ENCODE measurements at regions not wholly inside any gene's neighbourhood (a gene's known extent, or its start where the extent isn't known, plus 50 kb on each side); places are given as distances from the start of the nearest gene placed in this dataset.
"Not testable (repeated sequence)": the region's sequence is repeated elsewhere in the genome, so short reads cannot be mapped to it uniquely, and the experiment has no call there.

DNA sequence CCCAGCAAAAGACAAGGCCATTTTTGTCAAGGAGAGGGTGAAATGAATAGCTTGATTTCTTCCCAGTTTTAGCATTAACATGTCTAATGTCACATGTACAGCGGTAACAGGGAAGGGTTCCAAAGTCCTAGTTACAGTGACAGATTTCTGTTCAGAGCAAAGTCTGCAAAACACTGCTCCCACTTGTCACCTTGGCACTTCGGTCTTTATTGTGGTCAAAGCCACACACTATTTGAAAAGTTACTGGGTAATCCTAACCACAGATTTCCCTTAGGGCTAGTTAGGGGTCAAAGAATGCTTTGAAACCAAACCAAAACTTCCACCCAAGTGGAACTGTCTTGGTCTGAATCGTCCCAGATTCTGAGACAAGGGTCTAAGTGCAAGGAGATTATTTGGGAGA, 455.6 kb downstream of the HS3ST3B1 start:
- DNase-seq, result no peak

DNA sequence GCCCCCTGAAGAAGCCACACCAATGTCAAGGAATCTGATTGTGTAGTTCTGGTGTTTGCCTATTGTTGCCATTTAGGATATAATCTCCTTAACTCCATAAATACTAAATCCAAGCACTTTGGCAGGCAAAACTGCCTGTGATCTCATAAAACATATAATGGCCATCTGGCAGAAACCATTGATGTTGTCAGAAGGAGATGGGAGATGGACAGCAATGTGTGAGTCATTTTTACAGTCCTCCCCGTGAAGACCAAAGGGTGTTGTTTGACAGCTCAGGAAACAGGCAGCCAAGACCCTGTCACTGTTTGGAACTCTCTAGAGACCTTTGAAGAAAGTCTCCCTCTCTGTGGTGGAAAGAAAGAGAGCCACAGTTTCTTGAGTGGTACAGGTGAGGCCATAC, 454.1 kb downstream of the HS3ST3B1 start:
- DNase-seq, result no peak

DNA sequence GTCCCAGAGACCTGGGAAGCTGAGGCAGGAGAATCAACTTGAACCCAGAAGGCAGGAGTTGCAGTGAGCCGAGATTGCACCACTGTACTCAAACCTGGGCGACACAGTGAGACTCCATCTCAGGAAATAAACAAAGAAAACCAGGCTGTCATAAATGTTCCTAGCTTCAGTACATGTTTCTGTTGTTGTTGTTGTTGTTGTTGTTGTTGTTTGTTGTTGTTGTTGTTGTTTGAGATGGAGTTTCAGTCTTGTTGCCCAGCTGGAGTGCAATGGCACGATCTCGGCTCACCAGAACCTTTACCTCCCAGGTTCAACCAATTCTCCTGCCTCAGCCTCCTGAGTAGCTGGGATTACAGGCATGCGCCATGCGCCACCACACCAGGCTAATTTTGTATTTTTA, 452.5 kb downstream of the HS3ST3B1 start:
- DNase-seq, result no peak

DNA sequence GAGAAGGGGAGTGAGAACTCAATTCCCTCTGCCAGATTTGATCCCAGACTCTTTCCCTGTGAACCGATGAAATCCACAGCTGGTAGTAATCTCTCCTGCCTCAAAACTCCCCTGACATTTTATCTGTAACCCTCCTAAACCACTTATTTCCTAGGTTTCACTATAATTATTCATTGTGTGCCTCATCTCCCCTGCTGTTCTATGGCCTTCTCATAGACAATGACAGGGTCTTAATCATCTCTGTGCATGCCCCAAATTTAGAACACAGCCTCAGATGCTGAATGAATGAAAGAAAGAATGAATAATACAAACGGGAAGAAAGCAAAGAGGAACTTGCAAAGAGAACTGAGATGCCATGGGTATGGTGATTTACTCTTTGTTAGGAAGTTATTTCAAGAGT, 451.1 kb downstream of the HS3ST3B1 start:
- no peak for DNase-seq

DNA sequence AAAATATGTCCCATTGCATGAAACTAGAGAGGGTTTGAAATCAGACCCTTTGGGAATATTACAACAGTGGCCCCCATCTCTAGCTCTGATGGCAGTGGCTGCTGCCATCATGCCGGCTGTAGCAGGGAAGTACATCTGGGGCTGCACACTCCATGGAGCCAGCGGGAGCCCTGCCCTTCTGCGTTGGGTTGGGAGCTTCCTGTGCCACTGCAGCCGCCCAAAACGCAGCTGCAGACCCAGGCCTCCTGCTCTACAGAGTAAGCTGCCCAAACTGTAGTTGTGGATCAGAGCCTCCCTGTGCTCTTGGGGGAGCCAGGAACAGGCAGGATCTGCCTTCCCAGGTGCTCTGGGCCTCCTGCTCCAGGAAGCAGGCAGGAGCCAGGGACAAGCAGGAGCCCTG, 450.0 kb downstream of the HS3ST3B1 start:
- no peak for DNase-seq

DNA sequence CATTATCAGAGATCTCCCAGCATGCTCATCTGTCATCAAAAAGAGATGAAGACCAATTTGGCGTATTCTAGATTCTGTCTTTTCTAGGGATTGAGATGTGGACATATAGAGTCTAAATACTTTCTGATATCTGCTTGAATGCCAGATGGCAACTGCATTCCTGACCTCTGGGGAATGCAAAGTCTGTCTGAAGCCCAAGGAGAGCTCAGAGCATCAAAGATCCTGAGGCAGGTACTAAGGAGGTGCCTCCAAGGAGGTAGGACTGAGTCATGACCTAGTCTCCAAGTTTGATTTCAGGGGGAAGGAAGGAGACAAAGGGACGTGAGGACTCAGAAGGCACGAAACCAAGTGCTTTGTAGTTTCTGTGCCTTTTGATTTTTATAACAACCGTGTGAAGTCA, 448.4 kb downstream of the HS3ST3B1 start:
- DNase-seq, result no peak

DNA sequence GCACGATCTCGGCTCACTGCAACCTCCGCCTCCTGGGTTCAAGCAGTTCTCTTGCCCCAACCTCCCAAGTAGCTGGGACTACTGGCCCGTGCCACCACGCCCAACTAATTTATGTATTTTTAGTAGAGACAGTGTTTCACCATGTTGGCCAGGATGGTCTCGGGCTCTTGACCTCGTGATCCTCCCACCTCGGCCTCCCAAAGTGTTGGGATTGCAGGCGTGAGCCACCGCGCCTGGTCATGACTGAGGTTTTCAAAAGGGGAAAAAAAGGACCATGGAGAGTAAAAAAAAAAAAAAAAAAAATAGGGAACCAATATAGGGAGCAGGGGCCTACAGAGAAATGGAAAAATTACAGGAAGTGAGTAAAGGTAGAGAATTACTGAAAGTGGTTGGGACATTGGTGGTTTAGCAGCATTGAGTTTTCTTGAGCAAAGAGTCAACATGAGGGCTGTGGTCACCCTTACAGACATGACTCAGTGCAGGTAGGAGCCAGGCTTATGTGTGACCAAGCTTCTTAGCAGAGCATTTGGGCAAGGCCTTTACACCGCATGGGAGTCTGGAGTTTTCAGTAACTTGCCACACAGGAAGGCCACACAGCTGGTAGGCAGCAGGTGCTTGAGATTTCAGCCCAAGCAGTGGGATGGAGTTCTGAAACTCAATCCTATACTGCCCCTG, 447.3 kb downstream of the HS3ST3B1 start:
- DNase-seq, result no peak

DNA sequence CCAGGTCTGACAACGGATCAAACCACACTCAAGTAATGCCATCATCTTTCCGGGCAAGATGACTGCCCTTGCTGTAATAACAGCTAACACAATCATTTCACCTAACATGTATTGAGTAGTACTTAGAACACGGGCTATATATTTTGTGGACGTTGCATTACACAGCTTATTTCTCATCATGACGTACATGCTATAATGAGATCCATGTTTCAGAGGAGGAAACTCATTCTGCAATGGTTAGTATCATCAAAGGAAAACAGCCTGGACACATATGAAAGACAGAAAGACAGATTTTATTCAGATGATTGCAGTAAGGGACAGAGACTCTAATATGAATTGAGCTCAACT, 446.7 kb downstream of the HS3ST3B1 start:
- DNase-seq, result no peak

DNA sequence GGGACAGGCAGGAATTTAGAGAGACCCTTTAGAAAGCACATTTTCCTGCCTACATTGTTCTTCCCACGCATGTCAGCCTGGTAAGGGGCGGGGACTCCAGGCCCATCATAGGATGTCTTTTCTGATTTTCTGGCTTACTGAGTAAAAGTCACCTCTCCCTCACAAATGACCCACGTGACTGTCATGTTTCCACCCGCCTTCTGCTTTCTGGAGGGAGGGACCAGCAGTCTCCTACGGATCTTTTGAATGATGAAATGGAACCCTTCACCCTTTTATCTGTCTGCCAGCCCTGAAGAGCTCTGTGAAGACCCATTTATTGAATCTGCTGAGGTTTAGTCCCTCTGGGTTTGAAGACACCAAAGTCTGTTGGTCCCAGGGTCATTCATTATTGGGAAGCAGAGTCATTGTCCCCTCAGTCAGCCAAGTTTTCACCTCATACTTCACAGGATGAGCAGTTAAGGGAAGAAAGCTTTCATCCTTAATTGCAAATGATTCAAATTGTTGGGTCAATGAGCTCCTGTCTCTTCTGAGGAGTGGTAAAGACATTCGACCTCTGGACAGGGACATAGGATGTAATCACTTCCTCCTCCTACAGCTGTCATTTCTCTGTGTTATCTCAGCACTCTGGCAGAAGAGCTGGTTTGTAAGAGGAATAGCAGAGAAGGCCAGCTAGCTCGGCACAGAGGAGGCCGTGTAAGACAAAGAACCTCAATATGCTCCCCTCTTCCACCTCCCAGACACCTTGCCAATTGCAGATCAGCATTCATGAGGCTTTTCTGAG, 446.1 kb downstream of the HS3ST3B1 start:
- DNase-seq, result no peak

DNA sequence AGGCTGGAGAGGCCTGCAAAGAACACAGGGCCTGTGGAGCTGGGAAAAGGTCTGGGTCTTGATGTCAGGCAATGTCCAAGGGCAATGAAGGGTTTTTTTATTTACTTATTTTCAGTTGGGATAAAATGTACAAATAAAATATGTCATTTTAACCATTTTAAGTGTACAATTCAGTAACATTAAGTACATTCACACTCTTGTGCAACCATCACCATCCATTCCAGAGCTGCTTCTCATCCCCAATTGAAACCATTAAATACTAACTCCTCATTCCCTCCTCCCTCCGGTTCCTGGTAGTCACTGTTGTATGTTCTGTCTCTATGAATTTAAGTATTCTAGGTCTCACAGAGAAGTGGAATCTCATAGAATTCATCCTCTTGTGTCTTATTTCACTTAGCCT, 444.7 kb downstream of the HS3ST3B1 start:
- no peak for DNase-seq

DNA sequence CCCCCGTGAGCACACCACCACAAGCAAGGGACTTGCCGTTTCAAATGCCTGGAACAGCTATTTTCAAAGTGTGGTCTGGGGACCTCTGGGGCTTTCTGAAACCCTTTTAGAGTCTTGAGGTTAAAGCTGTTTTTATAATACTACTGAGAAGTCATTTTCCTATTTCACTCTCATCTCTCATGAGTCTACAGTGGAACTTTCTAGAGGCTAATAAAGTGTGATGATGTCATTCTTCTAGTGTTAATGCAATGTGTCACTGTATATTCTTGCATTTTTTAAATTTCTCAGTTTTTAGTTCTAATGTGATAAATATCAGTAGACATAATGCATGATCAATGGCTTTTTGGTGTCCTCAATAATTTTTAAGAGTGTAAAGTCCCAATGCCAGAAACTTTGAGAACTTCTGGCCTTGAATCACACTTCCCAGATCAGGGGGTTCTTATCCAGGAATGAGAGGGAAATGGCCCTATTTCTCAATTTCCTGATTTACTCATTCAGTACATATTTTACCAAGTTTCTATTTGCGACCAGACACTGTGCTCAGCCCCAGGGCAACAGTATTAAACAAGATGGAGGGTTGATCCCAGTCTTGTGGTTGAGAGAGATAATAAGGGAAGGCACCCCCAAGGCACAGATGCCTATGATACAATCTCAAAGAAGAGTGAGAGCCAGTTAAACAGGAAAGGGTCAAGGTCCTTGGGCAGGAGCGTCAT, 444.0 kb downstream of the HS3ST3B1 start:
- DNase-seq, result no peak

DNA sequence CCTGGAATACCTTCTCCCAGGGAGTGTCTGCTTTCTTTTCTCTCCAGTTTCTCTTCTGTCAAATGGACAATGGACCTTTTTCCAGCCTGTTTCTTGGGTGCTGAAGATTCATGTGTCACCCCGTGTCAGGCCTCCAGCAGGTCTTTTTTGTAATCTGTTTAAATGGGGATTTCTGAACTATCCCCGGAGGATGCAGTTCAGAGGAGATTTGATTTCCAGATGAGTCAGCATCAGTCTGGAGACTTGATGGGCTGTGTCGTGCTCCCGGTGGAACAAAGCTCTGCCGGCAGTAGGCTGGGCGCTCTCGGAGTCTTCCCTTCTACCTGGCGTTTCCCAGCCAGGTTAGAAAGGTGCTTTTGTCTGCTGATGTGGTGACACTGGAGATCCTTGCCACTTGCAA, 440.6 kb downstream of the HS3ST3B1 start:
- DNase-seq, result no peak

DNA sequence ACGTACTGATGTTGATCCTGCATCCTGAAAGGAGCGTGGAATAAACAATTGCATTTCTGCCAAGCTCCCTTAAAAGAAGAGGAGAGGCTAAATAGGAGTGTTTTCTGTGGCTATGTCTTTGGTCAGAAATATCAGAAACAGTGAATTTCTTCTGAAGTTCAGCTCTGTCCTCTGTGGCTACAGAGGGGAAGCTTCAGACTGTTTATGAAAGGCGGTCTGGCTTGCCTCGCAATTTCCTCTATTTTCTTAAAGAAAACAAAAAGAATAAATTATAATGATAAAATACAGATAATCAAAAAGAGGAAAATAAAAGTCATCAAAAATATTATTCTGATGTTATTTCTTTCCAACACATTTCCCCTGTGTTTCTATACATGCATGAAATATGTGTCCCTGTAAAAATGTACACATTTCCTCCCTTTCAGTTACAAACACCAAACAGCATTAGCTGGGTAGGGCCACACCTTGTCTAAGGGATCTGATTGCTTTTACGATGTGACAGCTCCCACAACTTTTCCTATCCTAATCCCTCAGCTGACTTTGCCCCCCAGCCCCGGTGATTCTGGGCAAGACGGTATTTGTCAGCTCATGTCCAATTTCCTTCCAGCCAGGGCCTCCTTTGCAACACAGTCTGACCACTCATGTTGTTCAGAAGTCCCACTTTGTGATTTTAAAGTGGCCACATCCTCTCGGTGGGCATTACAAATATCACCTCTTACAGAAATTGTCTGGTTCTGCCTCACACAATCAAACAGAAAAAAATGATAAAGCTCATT, 439.0 kb downstream of the HS3ST3B1 start:
- DNase-seq, result no peak

DNA sequence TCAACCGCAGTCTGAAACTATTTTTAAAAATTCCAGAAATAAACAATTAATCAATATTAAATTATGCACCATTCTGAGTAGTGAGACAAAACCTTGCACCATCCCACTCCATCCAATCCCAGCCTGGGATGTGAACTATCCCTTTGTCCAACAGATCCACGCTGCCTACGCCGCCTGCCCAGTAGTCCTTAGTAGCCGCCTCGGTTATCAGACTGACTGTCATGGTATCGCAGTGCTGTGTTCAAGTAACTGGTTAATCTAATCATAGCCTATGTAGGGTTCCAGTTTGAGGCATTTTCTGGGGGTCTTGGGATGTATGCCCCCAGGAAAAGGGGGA, 437.7 kb downstream of the HS3ST3B1 start:
- DNase-seq, result no peak

DNA sequence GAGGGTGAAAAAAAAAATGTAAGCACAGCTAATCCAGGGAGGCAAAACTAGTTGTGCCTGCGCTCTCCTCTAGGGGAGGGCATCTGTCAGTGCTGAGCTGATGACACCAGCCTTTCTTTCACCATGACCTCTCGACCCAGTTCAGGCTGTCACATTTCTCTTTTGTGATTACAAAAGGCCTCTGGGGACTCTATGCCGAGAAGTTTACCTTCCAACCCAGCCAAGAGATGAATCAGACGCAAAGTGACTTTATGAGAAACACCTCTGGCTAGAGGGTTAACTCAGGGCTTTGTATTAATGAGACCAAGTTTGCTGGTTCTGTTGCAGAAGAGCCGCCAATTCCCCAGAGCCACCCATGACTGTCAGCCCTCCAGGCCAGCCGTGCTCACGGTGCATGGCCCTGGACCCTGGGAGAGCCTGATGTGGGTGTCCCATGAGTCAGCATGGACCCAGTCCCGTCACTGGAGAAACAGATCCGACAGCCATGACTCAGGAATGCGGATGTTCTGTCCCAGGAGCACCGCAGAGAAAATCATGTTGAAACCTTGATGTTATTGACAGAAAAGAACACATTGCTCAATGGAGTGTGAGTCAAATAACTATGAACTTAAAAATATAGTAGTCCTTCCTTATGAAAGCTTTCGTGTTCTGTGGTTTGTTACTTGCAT, 437.2 kb downstream of the HS3ST3B1 start:
- no peak for DNase-seq

DNA sequence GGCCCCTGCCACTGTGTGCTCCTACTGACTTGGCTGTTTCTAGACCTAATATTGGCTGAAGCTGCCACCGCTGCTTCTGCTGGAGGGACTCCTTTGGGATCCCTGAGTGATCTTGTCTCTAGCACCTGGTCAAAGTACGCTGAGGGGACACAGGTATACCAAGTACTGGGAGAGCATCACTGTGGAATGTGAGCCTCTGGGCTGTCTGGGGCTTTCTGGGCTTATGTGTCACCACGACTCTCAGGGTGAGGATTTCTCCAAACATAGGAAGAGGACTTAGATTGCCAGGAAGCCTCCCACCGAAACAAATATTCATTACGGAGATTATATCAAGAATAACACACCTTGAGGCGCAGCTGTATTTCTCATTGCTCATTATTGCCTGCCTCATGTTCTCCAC, 435.8 kb downstream of the HS3ST3B1 start:
- no peak for DNase-seq

DNA sequence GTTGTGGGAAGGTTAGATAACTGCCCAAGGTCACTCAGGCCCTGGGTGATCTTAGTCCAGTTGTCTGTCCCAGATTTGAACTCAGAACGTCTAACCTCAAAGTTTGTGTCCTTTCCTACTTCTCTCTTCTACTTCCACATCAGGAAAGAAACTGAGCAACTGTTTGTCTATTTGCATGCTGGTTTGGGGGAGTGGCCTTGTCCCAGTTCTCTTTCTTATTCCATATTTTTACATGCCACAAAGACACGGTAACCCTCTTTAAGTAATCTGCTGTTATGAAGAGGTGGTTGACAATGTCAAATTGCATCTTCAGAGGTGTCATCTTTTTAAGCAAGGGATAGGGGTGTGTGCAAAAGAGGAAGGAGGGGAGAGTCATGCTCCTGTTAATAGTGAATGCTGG, 432.5 kb downstream of the HS3ST3B1 start:
- DNase-seq, result no peak

DNA sequence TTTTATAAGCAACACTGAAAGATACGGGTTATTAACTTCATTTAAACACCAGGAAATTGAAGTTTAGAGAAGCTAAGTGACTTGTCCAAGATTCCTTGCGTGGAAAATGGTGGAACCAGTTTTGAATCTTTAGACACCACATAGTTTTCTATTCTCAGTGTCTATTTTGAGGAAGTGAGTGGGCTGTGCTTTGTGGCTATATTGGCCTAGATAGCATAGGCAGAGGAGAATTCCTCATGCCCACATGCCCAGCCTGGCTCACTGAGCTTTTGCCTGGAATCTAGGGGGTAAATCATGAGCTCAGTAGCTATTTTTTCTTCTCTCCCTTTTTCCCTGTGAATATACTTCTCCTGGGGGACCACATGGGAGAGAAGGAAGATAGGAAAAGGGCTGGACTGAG, 431.3 kb downstream of the HS3ST3B1 start:
- DNase-seq, result no peak

DNA sequence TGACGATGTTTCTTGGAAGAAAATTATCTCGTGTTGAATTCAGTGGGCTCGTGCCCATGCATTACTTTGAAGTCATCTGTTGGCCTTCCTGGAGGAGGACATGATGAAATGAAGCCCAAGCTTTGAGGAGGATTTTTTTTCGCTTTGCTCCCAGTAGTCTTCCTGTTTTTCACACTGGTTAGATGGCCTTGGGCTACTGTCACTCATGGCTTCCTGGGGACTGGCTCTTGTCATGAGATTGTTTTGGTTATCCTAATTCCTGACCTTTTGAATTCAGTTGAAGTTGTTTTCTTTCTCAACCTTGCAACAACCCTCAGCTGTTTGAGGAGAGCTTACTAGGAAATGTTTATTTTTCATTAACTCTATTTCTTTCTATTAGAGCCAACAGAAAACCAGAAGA, 430.7 kb downstream of the HS3ST3B1 start:
- no peak for DNase-seq

DNA sequence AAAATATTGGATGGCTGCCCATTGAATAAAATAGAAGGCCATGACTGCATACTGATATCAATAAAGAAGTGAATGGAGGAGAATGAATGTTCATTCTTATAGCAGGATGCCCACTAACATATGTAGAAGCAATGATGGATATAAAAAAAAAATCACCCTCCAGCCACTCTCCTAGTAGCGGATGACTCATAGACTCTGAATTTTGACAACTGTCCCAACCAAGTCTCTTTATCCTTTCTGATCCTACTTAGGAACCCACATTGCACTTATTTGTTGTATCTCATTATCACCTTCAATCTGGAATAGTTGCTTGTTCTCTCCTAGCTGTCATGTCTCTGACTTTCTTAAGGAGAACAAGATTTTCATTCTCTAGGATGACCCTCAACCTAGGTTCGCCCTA, 429.9 kb downstream of the HS3ST3B1 start:
- DNase-seq, result no peak

DNA sequence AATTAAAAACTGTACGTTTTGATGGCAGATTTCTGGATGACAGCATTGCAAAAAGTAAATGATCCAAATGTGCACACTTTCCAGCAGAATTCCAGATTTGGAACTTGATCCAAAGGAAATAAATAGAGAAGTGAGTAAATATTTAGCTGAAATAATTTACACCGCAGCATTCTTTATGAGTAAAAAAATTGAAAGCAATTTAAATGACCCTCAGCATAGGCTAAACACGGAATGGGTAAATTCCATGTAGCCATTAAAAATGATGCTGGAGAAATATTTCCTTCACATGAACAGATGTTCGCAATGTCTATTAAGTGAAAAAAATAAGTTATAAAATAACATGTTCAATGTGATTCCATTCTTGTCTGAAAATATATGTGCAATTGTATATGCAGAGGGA, 424.8 kb downstream of the HS3ST3B1 start:
- DNase-seq, result no peak

DNA sequence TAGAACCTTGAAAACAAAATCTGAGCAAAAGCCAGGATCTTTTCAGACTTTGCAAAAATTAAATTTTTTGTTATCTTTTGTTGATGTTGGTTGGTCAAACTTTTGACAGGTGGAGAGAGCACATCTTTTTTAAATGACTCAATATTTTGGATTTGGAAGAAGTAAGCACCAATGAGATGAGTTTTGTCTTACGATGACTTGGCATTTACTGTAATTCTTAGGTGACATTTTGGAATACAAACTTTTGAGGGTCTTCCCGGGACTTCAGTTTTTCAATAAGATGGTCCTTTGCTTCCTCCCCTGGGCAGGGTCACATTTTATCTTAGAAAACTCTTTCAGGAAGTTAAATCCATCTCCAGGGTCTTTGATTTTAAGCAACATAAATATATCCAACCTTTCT, 423.9 kb downstream of the HS3ST3B1 start:
- DNase-seq, result no peak

DNA sequence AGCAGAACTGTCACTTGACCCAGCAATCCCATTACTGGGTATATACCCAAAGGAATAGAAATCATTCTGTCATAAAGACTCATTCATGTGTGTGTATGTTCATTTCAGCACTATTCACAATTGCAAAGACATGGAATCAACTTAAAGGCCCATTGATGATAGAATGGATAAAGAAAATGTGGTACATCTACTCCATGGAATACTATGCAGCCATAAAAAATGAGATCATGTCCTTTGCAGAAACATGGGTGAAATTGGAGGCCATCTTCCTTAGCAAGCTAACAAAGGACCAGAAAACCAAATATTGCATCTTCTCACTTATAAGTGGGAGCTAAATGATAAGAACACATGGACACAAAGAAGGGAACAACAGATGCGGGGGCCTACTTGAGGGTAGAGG, 422.5 kb downstream of the HS3ST3B1 start:
- not testable (repeated sequence) for DNase-seq

Data from NCI-H69 (cell line).